ENCODE measurements at regions not wholly inside any gene's neighbourhood (a gene's known extent, or its start where the extent isn't known, plus 50 kb on each side); places are given as distances from the start of the nearest gene placed in this dataset.

DNA sequence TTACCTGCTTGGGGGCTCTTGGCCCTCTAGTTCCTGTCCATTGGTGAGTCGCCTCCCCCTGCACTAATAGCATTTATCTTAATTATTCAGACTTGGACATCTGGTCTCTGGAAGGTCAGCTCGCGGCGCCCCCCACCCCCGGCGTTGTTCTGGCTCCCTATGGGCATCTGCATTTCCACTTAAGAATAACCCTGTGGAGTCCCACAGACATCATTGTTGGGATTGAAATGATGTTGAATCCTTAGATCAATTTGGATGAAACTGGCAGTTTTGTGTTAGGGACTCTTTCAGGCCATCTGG is 313.8 kb upstream of the HS6ST1 start:
- DNase-seq (ENCODE audit: low read depth in 2 of 2) = no peak

DNA sequence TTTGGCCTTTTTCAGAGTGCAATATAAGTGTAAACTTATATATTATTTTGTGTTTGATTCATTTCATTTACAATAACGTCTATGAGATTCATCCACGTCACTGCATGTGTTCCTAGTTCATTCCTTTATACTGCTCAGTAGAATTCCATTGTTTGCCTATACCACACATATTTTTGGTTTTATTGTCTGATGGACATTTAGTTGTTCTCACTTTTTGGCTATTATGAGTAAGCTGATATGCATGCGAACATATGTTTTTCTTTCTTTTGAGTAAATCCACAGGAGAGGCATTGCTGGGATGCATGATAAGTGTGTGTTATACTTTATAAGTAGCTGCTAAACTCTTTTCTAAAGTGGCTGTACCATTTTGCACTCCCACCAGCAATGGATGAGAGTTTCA is 314.8 kb upstream of the HS6ST1 start:
- no peak for DNase-seq (ENCODE audit: low read depth in 2 of 2)

DNA sequence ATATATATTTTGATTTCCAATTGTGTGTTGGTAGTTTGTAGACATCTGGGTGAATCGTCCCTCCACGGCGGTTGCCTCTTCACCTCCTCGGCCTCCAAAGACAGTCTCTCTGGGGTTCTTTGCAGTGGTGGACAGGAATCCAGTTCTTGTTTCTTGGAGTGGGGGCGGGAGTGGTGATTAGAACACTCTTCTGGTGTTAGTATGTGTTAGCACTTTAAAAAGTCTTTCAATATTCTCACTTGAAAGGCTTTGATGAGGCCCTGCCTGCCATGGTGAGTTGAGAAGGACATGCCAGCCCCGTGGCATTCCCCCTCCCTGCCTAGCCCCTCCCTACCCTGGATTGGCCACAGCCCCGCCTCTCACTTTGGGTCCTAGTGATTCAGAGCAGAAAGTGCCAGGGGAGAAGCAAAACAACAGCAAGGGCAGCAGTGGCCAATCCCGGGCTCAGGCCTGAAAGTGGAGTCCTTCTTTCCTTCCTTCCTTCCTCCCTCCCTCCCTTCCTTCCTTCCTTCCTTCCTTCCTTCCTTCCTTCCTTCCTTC is 316.8 kb upstream of the HS6ST1 start:
- no peak for DNase-seq (ENCODE audit: low read depth in 2 of 2)

DNA sequence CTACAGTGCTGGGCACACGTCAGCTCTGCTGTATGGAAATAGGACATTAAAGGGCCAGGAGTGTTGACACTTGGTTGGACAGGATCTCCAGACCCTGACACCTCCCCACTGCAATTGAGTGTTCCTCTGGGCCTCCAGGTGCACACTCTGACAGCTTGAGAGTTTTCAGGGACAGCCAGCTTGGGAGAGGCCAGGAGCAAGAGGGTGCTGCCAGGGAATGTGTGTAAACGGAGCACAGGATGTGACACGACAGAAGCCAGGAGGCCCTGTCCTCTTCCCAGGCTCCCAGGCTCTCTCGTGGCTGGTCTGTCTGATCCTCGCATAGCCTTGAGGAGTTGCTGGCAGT is 318.1 kb upstream of the HS6ST1 start:
- DNase-seq (ENCODE audit: low read depth in 2 of 2) = no peak

DNA sequence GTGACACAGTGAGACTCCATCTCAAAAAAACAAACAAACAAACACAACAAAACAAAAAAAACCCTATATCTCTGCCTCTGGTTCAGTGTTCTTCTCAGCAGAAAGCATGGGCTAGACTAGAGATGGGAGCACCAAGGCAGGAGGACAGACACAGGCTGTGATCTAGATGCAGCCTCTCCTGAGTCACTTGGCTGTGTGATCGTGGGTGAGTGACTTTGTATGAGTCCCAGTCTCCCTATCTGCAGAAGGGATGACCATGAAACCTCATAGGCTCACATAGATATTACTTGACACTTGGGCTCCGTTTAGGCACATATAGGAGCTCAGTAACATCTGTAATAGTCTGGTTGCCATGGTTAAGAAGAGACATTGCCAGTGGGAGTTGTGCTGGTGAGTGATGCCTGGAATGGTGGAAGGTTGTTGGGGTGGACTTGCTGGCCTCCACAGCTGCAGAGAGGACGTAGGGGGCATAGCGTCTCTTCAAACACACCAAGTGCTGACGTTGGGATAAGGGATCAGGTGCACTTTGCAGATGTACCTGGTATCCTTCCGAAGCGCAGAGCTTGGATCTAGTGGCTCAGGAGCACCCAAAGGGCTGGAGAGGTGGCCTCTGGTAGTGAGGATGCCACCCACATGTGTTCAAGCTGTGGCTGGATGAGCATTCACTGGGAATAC is 318.9 kb upstream of the HS6ST1 start:
- no peak for DNase-seq (ENCODE audit: low read depth in 2 of 2)

DNA sequence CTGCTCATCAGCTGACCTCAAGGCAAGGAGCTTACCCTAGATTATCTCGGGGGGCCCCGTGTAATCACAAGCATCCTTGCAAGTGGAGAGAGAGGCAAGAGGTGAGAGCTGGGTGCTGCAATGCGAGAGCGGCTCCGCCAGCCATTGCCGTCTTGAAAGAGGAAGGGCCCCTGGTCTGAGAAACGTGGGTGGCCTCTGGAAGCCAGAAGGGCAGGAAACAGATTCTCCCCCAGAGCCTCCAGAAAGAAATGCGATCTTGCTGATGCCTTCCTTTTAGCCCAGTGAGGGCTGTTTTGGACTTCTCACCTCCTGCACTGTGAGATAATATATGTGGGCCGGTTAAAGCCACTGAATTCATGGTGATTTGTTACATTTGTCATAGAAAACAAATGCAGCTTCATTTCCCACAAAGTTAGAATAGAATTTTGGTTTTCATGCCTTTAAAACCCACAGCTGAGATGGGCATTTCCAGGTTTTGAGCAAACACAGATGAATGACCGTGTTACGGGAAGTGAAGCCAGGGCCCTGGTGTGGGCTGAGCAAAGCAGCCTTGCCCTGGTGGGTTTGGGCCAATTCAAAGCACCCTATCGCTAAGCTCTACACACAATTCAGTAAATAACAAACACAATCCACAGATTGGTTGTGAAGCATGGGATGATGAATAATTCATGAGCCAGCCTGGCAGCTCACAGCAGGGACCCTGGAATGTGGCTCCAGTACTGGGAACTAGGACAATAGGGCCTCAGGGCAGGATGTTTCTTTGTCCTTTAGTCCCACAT is 319.9 kb upstream of the HS6ST1 start:
- no peak for DNase-seq (ENCODE audit: low read depth in 2 of 2)

DNA sequence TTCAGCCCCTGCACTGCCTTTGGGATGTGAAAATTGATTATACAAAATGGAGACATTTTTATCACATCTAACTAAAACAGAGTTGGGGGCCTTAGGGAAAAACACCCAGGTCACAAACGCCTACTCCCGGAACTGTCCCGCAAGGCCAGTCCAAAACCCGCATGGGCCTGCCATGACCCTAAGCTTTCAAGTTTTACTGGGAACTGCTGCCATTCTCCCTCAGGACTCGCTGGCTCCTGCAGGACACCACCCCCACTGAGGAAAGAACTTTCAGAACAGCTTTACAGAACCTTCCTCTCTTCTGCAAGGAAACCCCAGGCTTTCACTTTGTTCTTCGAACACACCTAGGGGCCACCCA is 320.4 kb upstream of the HS6ST1 start:
- DNase-seq (ENCODE audit: low read depth in 2 of 2) = no peak

DNA sequence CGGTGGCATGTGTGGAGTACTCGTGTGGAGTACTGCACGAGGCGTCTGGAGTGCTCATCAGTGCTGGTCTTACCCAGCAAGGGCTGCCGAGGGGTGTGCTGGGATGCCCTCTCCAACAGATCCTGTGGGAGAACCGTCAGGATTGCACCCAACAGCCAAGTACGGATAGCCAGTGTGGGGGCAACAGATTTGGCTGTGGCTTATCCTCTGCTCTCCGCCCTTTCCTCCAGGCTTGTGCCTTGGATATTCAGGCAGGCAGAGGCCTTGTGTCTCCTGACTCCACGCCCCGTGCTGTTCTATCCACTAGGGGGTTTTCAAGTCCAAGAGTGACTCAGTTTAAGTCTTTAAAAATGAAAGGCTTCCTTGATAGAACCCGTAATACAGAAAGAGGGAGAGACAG is 321.0 kb upstream of the HS6ST1 start:
- DNase-seq (ENCODE audit: low read depth in 2 of 2) = no peak

DNA sequence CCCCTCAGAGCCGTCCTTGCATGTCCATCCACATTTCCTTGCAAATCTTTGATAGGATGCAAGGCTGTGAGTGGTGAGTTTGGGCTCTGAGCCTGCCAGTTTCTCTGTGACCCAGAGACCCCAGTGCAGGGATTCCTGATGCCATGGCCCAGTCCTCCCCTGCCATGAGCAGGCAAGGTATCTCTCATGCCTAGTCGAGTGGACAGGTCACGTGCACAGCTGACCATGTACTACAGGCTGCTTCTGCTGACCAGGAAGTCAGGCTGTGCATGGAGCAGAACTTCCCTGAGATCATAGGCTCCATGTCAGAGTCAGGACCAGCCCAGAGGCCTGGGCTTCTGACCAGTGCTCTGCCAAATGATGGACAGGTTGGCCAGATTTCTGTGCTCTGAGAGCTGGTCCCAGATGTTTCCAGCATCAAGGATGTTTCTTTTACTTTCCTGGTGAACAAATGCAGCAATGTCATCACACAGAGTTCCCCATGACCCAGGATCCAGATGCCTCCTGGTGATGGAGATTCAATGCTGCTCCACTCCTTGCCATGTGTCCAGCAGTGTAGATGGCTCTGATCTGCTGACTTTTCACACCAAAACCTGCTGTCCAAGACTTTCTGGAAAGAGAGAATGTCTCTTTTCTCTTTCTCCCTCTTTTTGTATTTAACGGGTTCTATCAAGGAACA is 321.6 kb upstream of the HS6ST1 start:
- DNase-seq (ENCODE audit: low read depth in 2 of 2) = no peak

DNA sequence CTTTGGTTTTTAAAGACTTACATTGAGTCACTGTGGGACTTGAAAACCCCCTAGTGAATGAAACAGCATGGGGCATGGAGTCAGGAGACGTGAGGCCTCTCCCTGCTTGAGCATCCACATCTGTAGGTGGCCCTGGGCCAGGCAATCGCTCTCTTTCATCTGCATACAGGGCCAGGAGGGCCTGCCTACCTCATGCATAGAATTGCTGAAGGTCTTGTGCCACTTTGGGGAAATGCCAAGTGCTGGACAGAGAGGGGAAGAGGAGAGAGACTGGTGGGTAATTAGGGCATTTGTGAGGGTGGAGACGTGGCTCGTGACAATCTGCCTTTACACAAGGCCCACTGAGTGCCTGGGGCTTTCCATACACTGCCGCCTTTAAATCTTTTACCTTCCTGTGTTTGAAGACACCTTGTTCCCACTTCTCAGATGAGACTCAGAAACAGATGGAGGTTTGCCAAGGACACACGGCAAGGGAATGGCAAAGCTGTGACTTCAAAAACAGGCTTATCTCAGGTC is 322.2 kb upstream of the HS6ST1 start:
- DNase-seq (ENCODE audit: low read depth in 2 of 2) = no peak

DNA sequence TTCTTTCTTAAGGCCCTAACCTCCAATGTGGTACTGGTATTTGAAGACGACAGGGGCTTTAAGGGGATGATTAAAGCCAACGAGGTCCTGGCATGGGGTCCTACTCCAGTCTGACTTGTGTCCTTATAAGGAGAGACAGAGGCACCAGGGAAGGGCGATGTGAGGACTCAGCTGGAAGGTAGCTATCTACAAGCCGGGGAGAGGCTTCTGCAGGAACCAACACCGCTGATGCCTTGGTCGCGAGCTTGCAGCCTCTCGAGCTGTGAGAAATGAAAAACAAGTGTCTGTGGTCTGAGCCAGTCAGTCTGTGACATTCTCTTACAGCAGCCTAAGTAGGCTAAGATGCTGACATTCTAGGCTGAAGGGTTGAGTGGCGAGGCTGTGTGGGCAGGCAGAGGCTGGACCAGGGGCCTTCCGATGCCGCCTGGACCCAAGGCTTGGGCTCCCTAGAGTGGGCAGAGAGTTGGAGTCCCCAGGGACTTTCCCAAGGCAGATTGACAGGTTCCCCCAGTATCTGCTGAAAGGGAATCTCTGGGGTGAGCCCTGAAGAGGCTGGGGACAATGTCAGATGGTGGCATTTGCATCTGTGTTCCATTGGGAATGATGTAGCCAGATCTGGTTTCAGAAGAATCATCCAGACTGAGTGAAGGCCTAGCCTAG is 322.9 kb upstream of the HS6ST1 start:
- DNase-seq (ENCODE audit: low read depth in 2 of 2) = no peak

DNA sequence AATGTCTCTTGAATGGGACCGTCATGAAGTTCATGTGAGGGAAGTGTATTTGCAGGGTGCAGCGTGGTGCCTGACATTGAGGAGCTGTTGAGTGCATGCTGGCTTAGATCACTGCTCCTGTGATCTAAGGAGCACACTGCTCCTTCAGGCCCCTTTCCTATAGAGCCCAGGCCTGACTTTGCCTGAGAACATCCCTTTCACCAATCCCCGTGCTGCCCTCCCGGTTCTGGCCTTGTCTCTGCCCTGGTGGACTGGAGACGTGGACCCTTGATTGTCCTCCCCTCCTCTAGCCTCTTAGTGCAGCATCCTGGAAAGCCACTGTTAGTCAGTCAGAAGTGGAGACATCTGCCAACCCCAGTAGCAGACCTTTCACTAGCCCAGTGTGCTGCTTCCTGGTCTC is 323.6 kb upstream of the HS6ST1 start:
- no peak for DNase-seq (ENCODE audit: low read depth in 2 of 2)

DNA sequence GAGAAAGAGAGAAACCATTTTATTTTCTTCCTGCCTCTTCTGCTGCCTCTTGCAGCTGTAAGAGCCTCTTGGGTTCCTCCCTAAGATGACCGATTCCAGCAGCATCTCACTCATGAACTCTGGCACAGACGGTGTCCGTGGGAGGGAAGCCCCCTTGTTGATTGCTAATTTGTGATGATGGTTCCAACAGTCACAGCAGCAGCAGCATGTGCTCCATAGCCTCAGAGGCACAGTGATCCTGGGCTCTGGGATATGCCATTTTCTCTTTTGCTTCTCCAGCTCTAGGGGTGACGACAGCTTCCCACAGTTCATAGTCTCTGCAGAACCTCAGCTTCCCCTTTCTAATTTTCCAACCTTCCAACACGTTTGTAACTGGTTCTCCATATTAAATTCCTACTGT is 324.2 kb upstream of the HS6ST1 start:
- DNase-seq (ENCODE audit: low read depth in 2 of 2) = no peak

DNA sequence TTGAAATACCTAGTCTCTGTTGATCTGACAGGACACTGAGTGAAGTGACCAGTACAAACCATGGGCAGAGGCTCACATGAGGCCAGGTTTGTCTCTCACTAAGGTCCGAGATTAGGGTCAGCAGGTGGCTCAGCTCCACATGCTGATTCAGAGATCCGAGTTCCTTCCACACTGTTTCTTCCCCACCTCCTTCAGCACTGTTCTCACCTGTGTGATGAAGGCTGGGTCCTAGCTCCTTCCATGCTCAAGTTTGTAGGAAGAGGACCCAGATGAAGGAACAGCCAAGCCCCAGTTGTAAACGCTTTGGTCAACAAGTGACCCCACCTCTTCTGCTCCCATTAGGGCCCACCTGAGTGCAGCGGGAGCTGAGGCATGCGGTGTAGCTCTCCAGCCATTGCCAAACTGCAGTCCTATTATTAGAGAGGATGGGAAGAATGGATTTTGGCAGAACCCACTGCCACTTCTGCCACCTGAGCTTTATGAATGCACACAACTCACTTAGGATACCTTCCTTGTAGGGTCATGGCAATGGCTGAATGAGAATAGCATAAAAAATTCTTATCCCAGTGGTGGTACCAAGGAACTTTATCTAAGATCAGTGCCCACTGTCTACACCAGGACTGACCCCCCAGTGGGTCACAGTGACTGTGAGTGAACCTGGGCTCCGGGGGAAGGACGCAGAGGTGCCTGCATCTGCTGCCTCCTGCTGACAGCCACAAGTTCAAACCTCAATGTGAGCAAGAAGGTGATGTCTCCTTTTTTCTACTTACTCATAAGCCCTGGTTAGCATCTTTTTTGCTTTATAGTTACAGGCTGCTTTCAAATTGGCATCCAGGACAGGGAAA is 324.8 kb upstream of the HS6ST1 start:
- DNase-seq (ENCODE audit: low read depth in 2 of 2) = no peak

DNA sequence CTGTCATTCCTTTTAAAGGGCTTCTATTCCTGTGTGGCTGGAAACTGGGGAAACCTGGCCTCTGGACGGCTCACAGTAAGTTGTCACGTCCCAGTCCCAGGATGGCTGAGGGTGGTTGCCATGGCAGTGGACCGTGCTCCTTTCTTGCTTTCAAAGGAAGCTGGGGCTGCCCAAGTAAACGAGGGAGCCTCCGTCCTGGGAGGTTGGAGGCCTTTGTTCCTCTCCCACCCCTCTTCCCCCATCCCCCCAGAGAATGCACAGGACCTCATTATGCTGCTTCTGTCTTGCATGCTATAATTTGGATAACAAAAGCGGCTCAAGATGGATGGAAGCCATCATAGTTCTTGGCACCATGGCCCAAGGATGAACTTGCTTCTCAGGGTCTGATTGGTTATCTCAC is 325.5 kb upstream of the HS6ST1 start:
- DNase-seq (ENCODE audit: low read depth in 2 of 2) = no peak

DNA sequence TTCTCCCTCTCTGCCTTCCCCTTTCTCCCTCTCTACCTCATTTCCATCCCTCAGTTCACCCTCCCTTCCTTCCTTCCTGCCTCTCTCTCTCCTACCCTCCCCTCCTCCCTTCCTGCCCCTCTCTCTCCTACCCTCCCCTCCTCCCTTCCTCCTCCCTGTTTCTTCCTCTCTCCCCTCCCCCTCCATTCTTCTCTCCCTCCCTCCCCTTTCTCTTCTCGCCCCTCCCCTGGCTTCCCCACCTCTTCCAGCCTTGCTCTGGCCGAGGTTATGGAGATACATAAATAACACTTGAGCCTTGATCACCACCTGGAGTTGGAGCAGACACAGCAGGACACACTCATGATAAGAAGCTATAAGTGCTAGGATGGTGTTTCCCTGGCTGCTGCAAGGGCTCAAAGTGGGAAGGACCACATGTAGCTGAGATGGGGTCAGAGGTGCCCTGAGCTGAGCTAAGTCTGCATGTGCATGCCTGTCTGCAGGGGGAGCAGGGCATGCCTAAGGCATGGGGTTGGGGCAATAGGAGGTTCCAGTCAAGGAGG is 326.1 kb upstream of the HS6ST1 start:
- DNase-seq (ENCODE audit: low read depth in 2 of 2) = no peak

DNA sequence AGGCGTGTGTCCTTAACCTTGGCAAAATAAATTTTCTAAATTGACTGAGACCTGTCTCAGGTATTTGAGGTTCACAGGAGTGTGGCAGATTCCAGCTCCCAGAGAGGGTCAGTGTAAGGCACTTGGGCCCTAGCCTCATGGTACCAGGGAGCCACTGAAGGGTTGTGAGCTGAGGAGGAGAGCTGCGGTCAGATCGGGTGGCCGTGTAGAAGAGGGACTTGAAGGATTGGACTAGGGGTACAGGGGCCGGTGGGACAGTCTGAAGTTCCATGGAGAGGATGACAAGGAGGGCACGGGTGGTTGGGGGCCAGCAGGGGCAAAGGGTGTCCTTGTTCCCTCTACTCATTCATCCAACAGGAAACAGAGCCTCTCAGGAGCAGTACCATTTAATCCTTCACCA is 327.0 kb upstream of the HS6ST1 start:
- no peak for DNase-seq (ENCODE audit: low read depth in 2 of 2)

DNA sequence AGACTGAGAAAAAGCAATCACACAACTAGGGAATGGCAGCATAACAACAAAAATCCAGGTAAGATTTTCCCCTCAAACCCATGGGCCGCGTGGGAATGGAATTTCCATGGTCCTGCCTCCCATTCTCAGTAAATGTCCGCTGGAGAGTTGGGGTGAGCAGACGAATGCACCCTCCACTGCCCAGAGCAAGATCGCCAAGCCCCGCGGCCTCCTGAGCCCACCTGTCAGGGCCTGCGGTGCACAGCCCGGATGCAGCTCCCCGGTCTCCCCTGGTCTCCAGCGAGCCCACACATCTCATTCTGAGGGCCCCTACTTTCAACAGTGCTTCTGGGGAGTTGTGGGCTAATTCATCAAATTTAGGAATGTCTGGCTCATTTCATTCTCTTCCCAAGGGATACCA is 327.4 kb upstream of the HS6ST1 start:
- no peak for DNase-seq (ENCODE audit: low read depth in 2 of 2)

DNA sequence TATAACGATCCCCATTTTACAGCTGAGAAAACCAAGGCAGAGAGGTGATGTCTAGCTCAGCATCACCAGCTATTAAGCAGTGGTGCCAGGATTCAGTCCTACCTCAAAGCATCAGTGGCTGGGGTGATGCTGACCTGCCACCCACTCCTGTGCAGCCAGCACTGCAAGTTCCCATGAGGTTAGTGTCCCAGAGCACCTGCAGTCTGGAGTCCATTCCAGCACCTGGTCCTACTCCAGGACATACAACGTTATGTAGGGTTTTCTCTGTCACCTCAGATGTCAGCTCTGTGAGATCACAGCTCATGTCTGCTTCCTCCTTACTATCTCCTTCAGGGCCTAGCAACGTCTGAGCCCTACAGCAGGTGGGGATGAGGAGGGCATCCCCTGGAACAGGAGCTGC is 328.0 kb upstream of the HS6ST1 start:
- no peak for DNase-seq (ENCODE audit: low read depth in 2 of 2)

DNA sequence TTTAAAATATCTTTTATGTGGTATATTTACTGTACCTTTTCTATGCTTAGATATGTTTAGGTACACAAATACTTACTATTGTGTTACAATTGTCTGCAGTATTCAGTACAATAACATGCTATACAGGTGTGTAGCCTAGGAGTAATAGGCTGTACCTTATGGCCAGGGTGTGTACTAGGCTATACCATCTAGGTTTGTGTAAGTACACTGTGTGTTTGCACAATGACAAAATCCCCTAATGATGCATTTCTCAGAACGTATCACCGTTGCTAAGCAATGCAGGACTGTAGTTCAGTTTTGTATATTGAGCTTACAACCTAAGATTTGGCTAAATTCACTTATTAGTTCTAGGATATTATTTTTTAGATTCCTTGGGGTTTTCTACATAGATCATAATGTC is 332.3 kb upstream of the HS6ST1 start:
- DNase-seq (ENCODE audit: low read depth in 2 of 2) = no peak

DNA sequence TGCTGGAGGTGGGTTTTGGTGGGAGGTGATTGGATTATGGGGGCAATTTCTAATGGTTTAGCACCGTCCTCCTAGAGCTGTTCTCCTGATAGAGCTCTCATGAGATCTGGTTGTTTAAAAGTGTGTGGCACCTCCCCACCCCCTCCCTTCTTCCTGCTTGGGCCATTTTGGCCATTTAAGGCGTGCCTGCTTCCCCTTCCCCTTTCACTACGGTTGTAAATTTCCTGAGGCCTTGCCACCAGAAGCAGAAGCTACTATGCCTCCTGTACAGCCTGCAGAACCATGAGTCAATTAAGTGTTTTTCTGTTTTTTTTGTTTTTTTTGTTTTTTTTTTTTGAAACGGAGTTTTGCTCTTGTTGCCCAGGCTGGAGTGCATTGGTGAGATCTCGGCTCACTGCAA is 335.7 kb upstream of the HS6ST1 start:
- no peak for DNase-seq (ENCODE audit: low read depth in 2 of 2)
